SK-N-MC (cell line): ENCODE measurements at regions not wholly inside any gene's neighbourhood (a gene's known extent, or its start where the extent isn't known, plus 50 kb on each side); places are given as distances from the start of the nearest gene placed in this dataset.

Experiments
- EZH2 ChIP-seq: fragments of 200-600 bp; sonication (generic); IDR thresholded peaks from one replicate; pipeline ENCODE4 v1.6.1; 2017; ENCODE audit warnings: antibody characterized with exemption
- FOXP2 ChIP-seq: optimal IDR thresholded peaks from 2 replicates; pipeline ENCODE3; 2011; ENCODE audit warnings: mild to moderate bottlenecking, moderate library complexity; ENCODE audit not compliant: insufficient read depth; ENCODE audit errors: extremely low read length, control extremely low read depth
- POLR2AphosphoS5 ChIP-seq: IDR thresholded peaks from 2 replicates; pipeline ENCODE4 v1.6.1; 2012; ENCODE audit warnings: mild to moderate bottlenecking, low read depth, low read length, borderline replicate concordance

DNA sequence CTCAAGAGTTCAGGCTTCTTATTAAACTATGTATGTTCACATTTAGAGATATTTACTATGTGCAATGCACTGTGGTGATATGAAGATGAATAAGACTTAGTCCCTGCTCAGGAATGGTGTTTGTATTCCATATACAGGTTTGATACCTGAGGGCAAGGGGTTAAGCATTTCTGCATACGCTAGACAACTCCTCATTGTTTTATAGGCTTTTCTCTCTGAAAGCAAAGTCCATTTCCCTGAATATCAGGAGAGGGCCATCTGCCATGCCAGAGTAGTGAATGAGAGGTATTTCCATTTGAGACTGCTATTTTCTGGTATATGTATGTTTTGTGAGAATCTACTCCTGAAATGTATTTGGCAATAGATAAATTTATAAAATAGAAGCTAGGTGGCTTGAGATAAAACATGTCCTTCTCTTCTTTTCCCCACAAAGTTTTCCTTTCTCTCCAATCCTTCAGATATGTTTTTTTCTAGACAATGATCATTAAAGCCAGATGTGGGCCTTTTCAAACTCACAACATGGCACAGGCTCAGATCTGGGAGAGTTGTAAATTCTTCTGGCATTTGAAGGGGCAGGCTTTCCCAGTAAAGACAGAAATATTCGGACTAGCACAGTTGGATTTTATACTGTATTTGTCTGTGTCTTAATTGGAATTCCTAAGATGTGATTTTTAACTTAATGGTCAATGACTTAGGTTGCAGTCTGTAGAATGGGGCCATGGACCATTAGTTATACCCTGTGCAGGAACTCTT lies 73.3 kb upstream of the WDR26 start:
- TF ChIP-seq EZH2 = no peak
- no peak for TF ChIP-seq POLR2AphosphoS5
- no peak for TF ChIP-seq FOXP2
